CD4-positive, alpha-beta T cell (primary cell): ENCODE measurements at regions not wholly inside any gene's neighbourhood (a gene's known extent, or its start where the extent isn't known, plus 50 kb on each side); places are given as distances from the start of the nearest gene placed in this dataset.

ENCODE experiments used
- ATAC-seq: fragments of 200-7000 bp; cut with Tn5 transposase; one replicate; pipeline ENCODE4 v1.10.0; 2022; ENCODE audit warnings: mild to moderate bottlenecking; ENCODE audit not compliant: poor library complexity
- CTCF ChIA-PET: fragments of 350-600 bp; sonication (Branson Sonifier 250); formaldehyde crosslinking; loops from one replicate; lab custom pipeline; 2021; ENCODE audit warnings: antibody characterized with exemption, inconsistent platforms; lab: Charles Lee
- POLR2A ChIA-PET: fragments of 350-600 bp; sonication (Branson Sonifier 250); formaldehyde crosslinking; loops from one replicate; lab custom pipeline; 2021; ENCODE audit warnings: antibody characterized with exemption, inconsistent platforms; lab: Charles Lee
- DNase-seq, 14 experiments: peaks; one replicate each; pipeline ENCODE4 v3.0.0-alpha.2; 2013 to 2020; ENCODE audit warnings: mixed read lengths in 2 of 14
- H3K27ac ChIP-seq, 2 donors: one replicate each; pipeline versions ENCODE4 v1.5.1 to v1.7.0; 2013; ENCODE audit warnings: low read length in 2 of 2, low read depth in 1 of 2, mild to moderate bottlenecking in 1 of 2
- H3K27me3 ChIP-seq, 2 experiments: 1 replicate in 1 of 2; 2 replicates in 1 of 2; pipeline versions ENCODE4 v1.6.1 to v1.7.0; 2013; ENCODE audit warnings: low read length in 2 of 2, control low read depth in 1 of 2, mild to moderate bottlenecking in 1 of 2, moderate library complexity in 1 of 2; ENCODE audit not compliant: insufficient read depth in 2 of 2, control insufficient read depth in 1 of 2
- H3K36me3 ChIP-seq: one replicate; pipeline ENCODE4 v1.6.1; 2013; ENCODE audit warnings: low read length, control low read depth; ENCODE audit not compliant: insufficient read depth
- H3K4me1 ChIP-seq: one replicate; pipeline ENCODE4 v1.6.1; 2013; ENCODE audit warnings: low read length, control low read depth; ENCODE audit not compliant: insufficient read depth
- H3K4me3 ChIP-seq: one replicate; pipeline ENCODE4 v1.5.1; 2013; ENCODE audit warnings: mild to moderate bottlenecking, low read length, moderate library complexity
- H3K9me3 ChIP-seq, 2 experiments: 1 replicate in 1 of 2; 2 replicates in 1 of 2; pipeline versions ENCODE4 v1.6.1 to v1.7.0; 2013; ENCODE audit warnings: low read length in 2 of 2, mild to moderate bottlenecking in 2 of 2, control low read depth in 1 of 2, moderate library complexity in 1 of 2; ENCODE audit not compliant: control insufficient read depth in 1 of 2, insufficient read depth in 1 of 2
- H3K27ac Mint-ChIP-seq: one replicate; pipeline ENCODE4 v1.8.0; 2020; ENCODE audit warnings: mixed read lengths
- H3K27me3 Mint-ChIP-seq: one replicate; pipeline ENCODE4 v1.8.0; 2021; ENCODE audit warnings: mixed read lengths
- H3K36me3 Mint-ChIP-seq: one replicate; pipeline ENCODE4 v1.8.0; 2021; ENCODE audit warnings: low read depth, mixed read lengths
- H3K4me1 Mint-ChIP-seq: one replicate; pipeline ENCODE4 v1.8.0; 2021; ENCODE audit warnings: low read depth, mixed read lengths
- H3K4me3 Mint-ChIP-seq: one replicate; pipeline ENCODE4 v1.8.0; 2020; ENCODE audit warnings: mild to moderate bottlenecking, mixed read lengths
- H3K9me3 Mint-ChIP-seq: one replicate; pipeline ENCODE4 v1.8.0; 2020; ENCODE audit warnings: mixed read lengths
- intact Hi-C, 2 experiments: fragments of 100-400 bp; cut with DNase I in 1 of 2; cut with micrococcal nuclease in 1 of 2; formaldehyde crosslinking; loops; one replicate each; pipeline versions ENCODE4 v1.15.1 to v1.9.0; 2023 to 2025; cut with DNase I, micrococcal nuclease
- TF ChIP-seq, protein P1 (sequence below): fragments of 200-600 bp; IDR thresholded peaks from one replicate; pipeline ENCODE4 v1.8.0; 2022; ENCODE audit warnings: antibody characterized with exemption, mild to moderate bottlenecking

DNA sequence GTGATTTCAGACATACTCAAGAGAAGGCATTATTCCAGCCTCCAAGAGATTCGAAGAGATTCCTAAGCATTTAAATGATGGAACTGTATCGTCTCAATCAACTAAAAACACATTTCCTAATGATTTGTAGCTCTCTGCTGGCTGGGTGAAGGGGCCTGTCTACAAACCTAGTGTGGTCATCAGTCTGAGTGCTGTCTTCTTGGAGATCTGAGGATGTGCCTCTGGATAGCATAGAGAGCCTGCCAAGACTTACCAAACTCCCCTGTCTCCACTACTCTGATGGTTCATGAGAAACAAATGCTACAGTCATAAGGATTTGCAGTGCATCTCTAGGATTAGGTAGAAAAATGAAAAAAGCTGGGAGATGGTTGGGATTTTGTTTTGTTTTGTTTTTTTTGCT lies 176.9 kb upstream of the CITED2 start:
- no peak for DNase-seq
- Histone ChIP-seq H3K9me3 (no peaks in the 10 kb centered on the region), H3K27me3 (no peaks in the 10 kb centered on the region), H3K4me1 (no peaks in the 10 kb centered on the region), H3K4me3 (no peak overlapping the region), H3K36me3 (no peaks in the 10 kb centered on the region), H3K27ac (no peak overlapping the region)
- TF ChIP-seq, protein P1, sequence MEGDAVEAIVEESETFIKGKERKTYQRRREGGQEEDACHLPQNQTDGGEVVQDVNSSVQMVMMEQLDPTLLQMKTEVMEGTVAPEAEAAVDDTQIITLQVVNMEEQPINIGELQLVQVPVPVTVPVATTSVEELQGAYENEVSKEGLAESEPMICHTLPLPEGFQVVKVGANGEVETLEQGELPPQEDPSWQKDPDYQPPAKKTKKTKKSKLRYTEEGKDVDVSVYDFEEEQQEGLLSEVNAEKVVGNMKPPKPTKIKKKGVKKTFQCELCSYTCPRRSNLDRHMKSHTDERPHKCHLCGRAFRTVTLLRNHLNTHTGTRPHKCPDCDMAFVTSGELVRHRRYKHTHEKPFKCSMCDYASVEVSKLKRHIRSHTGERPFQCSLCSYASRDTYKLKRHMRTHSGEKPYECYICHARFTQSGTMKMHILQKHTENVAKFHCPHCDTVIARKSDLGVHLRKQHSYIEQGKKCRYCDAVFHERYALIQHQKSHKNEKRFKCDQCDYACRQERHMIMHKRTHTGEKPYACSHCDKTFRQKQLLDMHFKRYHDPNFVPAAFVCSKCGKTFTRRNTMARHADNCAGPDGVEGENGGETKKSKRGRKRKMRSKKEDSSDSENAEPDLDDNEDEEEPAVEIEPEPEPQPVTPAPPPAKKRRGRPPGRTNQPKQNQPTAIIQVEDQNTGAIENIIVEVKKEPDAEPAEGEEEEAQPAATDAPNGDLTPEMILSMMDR: no peak
- no peak overlapping the region for H3K27ac Mint-ChIP-seq
- intact Hi-C loops: no loop called here
- no peak overlapping the region for H3K4me3 Mint-ChIP-seq
- no peaks in the 10 kb centered on the region for H3K27me3 Mint-ChIP-seq
- CTCF ChIA-PET: no interaction called here
- peaks cover 3% of the 10 kb centered on the region for H3K4me1 Mint-ChIP-seq
- POLR2A ChIA-PET: no interaction called here
- H3K36me3 Mint-ChIP-seq: no peaks in the 10 kb centered on the region
- ATAC-seq: no peak
- H3K9me3 Mint-ChIP-seq: no peaks in the 10 kb centered on the region

DNA sequence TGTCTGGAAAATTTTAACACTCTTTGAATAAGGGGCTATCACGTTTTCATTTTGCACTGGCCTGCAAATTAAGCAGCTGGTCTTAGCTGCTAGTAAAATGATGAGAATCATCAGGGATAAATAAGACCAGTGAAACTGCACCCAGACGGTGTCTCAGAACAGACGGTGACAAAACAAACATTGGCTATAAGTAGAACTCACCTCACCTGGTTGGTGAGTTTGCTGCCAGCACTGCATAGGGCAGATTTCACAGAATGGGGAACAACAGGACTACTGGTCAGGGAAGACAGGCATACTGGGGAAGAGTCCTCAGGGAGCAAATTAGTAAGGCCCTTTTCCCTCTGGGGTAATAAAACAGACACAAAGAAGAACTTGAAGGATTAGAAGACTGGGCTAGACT lies 175.9 kb upstream of the CITED2 start:
- Histone ChIP-seq H3K4me1 (no peaks in the 10 kb centered on the region), H3K36me3 (no peaks in the 10 kb centered on the region), H3K9me3 (no peaks in the 10 kb centered on the region), H3K27me3 (no peaks in the 10 kb centered on the region), H3K4me3 (no peak overlapping the region), H3K27ac (no peak overlapping the region)
- ATAC-seq: no peak
- peaks cover 4% of the 10 kb centered on the region for H3K4me1 Mint-ChIP-seq
- H3K27me3 Mint-ChIP-seq: no peaks in the 10 kb centered on the region
- TF ChIP-seq, protein P1: no peak
- intact Hi-C loops: no loop called here
- no peak overlapping the region for H3K27ac Mint-ChIP-seq
- H3K36me3 Mint-ChIP-seq: no peaks in the 10 kb centered on the region
- ChIA-PET POLR2A (no interaction called here), CTCF (no interaction called here)
- no peak overlapping the region for H3K4me3 Mint-ChIP-seq
- H3K9me3 Mint-ChIP-seq: no peaks in the 10 kb centered on the region
- DNase-seq: no peak

DNA sequence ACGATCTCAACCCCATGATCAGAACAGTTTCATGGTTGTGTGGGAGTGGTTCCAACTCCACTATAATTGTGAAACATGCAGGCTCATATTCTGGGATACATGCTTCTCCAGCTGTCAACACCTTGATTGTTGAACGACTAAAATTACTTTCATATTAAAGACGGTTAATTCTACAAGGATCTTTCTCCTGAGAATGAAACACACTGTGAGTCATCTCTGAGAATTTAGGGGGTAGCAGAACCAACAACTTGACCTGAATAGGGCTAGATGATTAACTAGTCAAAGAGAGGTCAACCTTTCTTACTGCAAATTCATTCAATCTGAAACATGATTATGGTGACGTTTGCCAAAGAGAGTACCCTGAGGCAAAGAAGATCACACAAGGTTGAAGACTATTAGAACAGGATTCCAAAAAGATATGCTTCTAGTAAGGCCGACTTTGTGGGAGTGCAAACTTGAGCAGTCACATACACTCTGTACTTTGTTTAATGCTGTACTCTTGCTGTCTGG lies 175.2 kb upstream of the CITED2 start:
- TF ChIP-seq, protein P1: no peak
- H3K27ac ChIP-seq: no peak overlapping the region
- Mint-ChIP-seq H3K27ac (no peak overlapping the region), H3K4me1 (peaks cover 4% of the 10 kb centered on the region), H3K4me3 (no peak overlapping the region), H3K9me3 (no peaks in the 10 kb centered on the region), H3K27me3 (no peaks in the 10 kb centered on the region), H3K36me3 (no peaks in the 10 kb centered on the region)
- ChIA-PET POLR2A (no interaction called here), CTCF (no interaction called here)
- DNase-seq (no peak), ATAC-seq (no peak)
- intact Hi-C loops: no loop called here
- H3K9me3 ChIP-seq: no peaks in the 10 kb centered on the region
- H3K4me3 ChIP-seq: no peak overlapping the region
- no peaks in the 10 kb centered on the region for H3K4me1 ChIP-seq
- no peaks in the 10 kb centered on the region for H3K27me3 ChIP-seq
- H3K36me3 ChIP-seq: no peaks in the 10 kb centered on the region
